ENCODE measurements at regions not wholly inside any gene's neighbourhood (a gene's known extent, or its start where the extent isn't known, plus 50 kb on each side); places are given as distances from the start of the nearest gene placed in this dataset.

GRCh38 chr11:116406042-116406441 is 366.7 kb downstream of the BUD13 start:
- no peak overlapping the region for H3K27ac Mint-ChIP-seq
- H3K36me3 Mint-ChIP-seq (ENCODE audit: low read depth), result no peaks in the 10 kb centered on the region
- intact Hi-C loops (cut with micrococcal nuclease), result no loop called here
- H3K27me3 Mint-ChIP-seq, result peaks cover 6% of the 10 kb centered on the region
- no peaks in the 10 kb centered on the region for H3K9me3 Mint-ChIP-seq
- no peak overlapping the region for H3K4me3 Mint-ChIP-seq
- H3K4me1 Mint-ChIP-seq (ENCODE audit: low read depth), result no peaks in the 10 kb centered on the region

- H3K36me3 Mint-ChIP-seq (ENCODE audit: low read depth), result no peaks in the 10 kb centered on the region
- intact Hi-C loops (cut with micrococcal nuclease), result no loop called here
- no peak overlapping the region for H3K4me3 Mint-ChIP-seq
- H3K27ac Mint-ChIP-seq, result no peak overlapping the region
- H3K4me1 Mint-ChIP-seq (ENCODE audit: low read depth), result no peaks in the 10 kb centered on the region
- H3K9me3 Mint-ChIP-seq, result no peaks in the 10 kb centered on the region
- peaks cover 5% of the 10 kb centered on the region for H3K27me3 Mint-ChIP-seq
Measured at GRCh38 chr11:116404462-116404798, 368.4 kb downstream of the BUD13 start.

DNA sequence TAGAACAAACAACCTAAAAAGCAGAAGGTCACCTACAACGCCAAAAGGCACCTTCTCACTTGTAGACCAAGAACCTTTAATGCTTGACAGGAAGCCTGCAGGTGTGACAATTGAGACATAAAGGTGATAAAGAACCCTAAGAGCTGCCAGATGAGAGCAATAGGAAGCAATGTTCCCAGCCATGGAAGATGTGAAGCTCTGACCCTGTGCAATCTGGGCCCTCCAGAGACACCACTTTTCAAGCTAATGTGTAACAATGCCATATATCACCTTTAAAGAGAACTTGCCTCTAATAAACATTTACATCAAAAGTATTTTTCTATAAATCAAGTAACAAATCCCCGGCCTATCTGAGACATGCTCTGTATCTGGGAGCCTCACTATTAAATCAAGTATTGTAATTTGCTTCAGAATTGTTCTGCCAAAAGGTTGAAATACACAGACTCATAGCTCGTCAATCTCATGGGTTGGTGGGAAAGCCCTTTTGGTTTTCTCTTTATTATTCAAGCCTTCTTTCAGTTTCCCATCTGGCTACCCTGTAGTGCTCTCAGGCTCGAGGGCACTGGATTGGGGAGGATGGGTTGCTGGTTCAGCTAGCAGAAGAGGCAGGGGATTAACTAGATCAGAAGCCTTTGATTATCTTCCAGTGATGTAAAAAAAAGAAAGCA is 368.9 kb downstream of the BUD13 start:
- intact Hi-C loops (cut with micrococcal nuclease), result no loop called here
- Mint-ChIP-seq H3K36me3 (ENCODE audit: low read depth) (no peaks in the 10 kb centered on the region), H3K27ac (no peak overlapping the region), H3K9me3 (no peaks in the 10 kb centered on the region), H3K4me3 (no peak overlapping the region), H3K27me3 (peaks cover 5% of the 10 kb centered on the region), H3K4me1 (ENCODE audit: low read depth) (no peaks in the 10 kb centered on the region)

GRCh38 chr11:116400081-116400480 is 372.7 kb downstream of the BUD13 start:
- H3K27me3 Mint-ChIP-seq, result peaks cover 3% of the 10 kb centered on the region
- no peak overlapping the region for H3K4me3 Mint-ChIP-seq
- no peaks in the 10 kb centered on the region for H3K9me3 Mint-ChIP-seq
- H3K4me1 Mint-ChIP-seq (ENCODE audit: low read depth), result no peaks in the 10 kb centered on the region
- no peak overlapping the region for H3K27ac Mint-ChIP-seq
- intact Hi-C loops (cut with micrococcal nuclease), result no loop called here
- H3K36me3 Mint-ChIP-seq (ENCODE audit: low read depth), result no peaks in the 10 kb centered on the region

DNA sequence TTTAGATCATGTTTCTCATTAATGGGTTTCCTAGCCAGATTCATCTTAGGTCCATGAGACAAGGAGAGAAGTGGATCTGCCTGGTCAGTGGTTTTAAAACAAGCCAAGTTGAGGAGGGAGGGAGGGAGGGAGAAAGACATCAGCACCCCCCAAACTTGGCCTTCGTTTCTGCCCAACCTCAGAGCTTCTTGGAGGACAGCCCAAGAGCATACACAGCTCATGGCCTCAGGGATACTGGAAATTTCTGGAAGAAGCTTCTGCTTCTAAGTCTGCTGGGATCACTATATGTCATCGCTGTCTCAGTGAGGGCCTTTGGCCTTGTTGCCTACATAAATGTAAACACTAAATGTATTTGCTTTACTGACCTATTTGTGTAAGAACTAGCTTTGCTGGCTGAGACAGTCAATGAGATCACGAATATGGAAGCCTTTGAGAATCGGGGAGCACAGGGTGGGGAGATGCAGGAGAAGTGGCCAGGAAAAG is 375.1 kb downstream of the BUD13 start:
- intact Hi-C loops (cut with micrococcal nuclease), result no loop called here
- no peaks in the 10 kb centered on the region for H3K4me1 Mint-ChIP-seq (ENCODE audit: low read depth)
- H3K4me3 Mint-ChIP-seq, result no peak overlapping the region
- H3K36me3 Mint-ChIP-seq (ENCODE audit: low read depth), result no peaks in the 10 kb centered on the region
- no peak overlapping the region for H3K27ac Mint-ChIP-seq
- no peaks in the 10 kb centered on the region for H3K9me3 Mint-ChIP-seq
- H3K27me3 Mint-ChIP-seq, result peaks cover 2% of the 10 kb centered on the region

DNA sequence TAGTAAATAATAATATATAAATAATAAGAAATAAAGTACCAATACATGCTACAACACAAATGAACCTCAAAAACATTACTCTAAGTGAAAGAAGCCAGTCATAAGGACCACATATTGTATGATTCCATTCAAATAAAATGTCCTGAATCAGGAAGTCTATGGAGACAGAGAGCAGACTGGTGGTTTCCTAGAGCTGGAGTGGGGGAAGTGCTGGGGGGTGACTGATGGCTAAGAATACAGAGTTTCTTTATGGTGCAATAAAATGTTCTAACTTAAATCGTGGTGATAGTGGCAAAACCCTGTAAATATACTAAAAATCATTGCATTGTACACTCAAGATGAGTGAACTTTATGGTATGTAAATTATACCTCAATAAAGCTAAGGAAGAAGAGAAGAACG is 376.5 kb downstream of the BUD13 start:
- Mint-ChIP-seq H3K27me3 (peaks cover 2% of the 10 kb centered on the region), H3K9me3 (no peaks in the 10 kb centered on the region), H3K4me3 (no peak overlapping the region), H3K36me3 (ENCODE audit: low read depth) (no peaks in the 10 kb centered on the region), H3K27ac (no peak overlapping the region), H3K4me1 (ENCODE audit: low read depth) (no peaks in the 10 kb centered on the region)
- intact Hi-C loops (cut with micrococcal nuclease), result no loop called here

- intact Hi-C loops (cut with micrococcal nuclease), result no loop called here
- H3K9me3 Mint-ChIP-seq, result no peaks in the 10 kb centered on the region
- H3K27me3 Mint-ChIP-seq, result no peaks in the 10 kb centered on the region
- no peaks in the 10 kb centered on the region for H3K36me3 Mint-ChIP-seq (ENCODE audit: low read depth)
- H3K4me1 Mint-ChIP-seq (ENCODE audit: low read depth), result no peaks in the 10 kb centered on the region
- H3K4me3 Mint-ChIP-seq, result no peak overlapping the region
- H3K27ac Mint-ChIP-seq, result no peak overlapping the region
Measured at GRCh38 chr11:116394022-116394421, 378.8 kb downstream of the BUD13 start.

DNA sequence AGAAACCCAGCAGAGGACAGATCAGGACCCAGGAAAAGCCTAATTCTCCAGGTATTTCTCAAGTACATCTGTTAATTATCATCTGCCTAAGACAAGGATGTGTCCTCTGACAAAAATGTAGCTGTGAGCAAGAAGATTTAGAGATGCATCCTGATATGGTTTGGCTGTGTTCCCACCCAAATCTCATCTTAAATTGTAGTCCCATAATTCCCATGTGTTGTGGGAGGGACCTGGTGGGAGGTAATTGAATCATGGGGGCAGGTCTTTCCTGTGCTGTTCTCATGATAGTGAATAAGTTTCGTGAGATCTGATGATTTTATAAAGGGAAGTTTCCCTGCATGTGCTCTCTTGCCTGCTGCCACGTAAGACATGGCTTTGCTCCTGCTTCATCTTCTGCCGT is 381.8 kb downstream of the BUD13 start:
- intact Hi-C loops (cut with micrococcal nuclease), result no loop called here
- no peaks in the 10 kb centered on the region for H3K36me3 Mint-ChIP-seq (ENCODE audit: low read depth)

GRCh38 chr11:116388146-116388545 is 384.6 kb downstream of the BUD13 start:
- intact Hi-C loops (cut with micrococcal nuclease), result no loop called here
- Mint-ChIP-seq H3K9me3 (no peaks in the 10 kb centered on the region), H3K27ac (no peak overlapping the region), H3K4me1 (ENCODE audit: low read depth) (no peaks in the 10 kb centered on the region), H3K36me3 (ENCODE audit: low read depth) (no peaks in the 10 kb centered on the region), H3K4me3 (no peak overlapping the region), H3K27me3 (peaks cover 2% of the 10 kb centered on the region)

More for the DNA sequence above, 381.8 kb downstream of the BUD13 start:
- Mint-ChIP-seq H3K4me1 (ENCODE audit: low read depth) (no peaks in the 10 kb centered on the region), H3K27ac (no peak overlapping the region), H3K27me3 (peaks cover 2% of the 10 kb centered on the region), H3K9me3 (no peaks in the 10 kb centered on the region), H3K4me3 (no peak overlapping the region)

DNA sequence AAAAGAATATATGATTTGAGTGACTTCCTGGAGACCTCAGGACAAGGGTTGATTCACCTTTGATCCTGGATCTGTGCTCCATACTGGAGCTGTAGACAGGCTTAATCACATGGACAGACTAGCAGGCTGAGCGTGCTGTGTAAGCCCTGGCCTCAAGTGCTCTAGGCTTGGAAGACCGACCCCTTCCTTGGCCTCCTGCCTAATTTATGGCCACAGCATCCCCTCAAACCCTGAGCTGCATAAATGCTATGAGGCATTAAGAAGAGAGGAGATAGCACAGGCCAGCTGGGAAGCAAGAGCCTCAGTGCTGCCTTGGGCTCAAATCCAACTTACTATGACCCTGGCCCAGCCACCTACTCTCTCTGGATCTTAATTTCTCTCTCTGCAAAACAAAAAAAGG is 385.1 kb downstream of the BUD13 start:
- Mint-ChIP-seq H3K36me3 (ENCODE audit: low read depth) (no peaks in the 10 kb centered on the region), H3K4me1 (ENCODE audit: low read depth) (no peaks in the 10 kb centered on the region), H3K27me3 (peaks cover 2% of the 10 kb centered on the region), H3K4me3 (no peak overlapping the region), H3K9me3 (no peaks in the 10 kb centered on the region), H3K27ac (no peak overlapping the region)
- intact Hi-C loops (cut with micrococcal nuclease), result no loop called here

- H3K9me3 Mint-ChIP-seq, result no peaks in the 10 kb centered on the region
- H3K27ac Mint-ChIP-seq, result no peak overlapping the region
- no peak overlapping the region for H3K4me3 Mint-ChIP-seq
- intact Hi-C loops (cut with micrococcal nuclease), result no loop called here
- no peaks in the 10 kb centered on the region for H3K36me3 Mint-ChIP-seq (ENCODE audit: low read depth)
- no peaks in the 10 kb centered on the region for H3K4me1 Mint-ChIP-seq (ENCODE audit: low read depth)
- peaks cover 2% of the 10 kb centered on the region for H3K27me3 Mint-ChIP-seq
Measured at GRCh38 chr11:116386118-116386699, 386.6 kb downstream of the BUD13 start.

GRCh38 chr11:116384876-116385275 is 387.9 kb downstream of the BUD13 start:
- no peak overlapping the region for H3K27ac Mint-ChIP-seq
- no peaks in the 10 kb centered on the region for H3K9me3 Mint-ChIP-seq
- no peaks in the 10 kb centered on the region for H3K36me3 Mint-ChIP-seq (ENCODE audit: low read depth)
- no peaks in the 10 kb centered on the region for H3K4me1 Mint-ChIP-seq (ENCODE audit: low read depth)
- peaks cover 2% of the 10 kb centered on the region for H3K27me3 Mint-ChIP-seq
- H3K4me3 Mint-ChIP-seq, result no peak overlapping the region
- intact Hi-C loops (cut with micrococcal nuclease), result no loop called here

- intact Hi-C loops (cut with micrococcal nuclease), result no loop called here
- Mint-ChIP-seq H3K4me1 (ENCODE audit: low read depth) (no peaks in the 10 kb centered on the region), H3K27me3 (peaks cover 2% of the 10 kb centered on the region), H3K9me3 (no peaks in the 10 kb centered on the region), H3K4me3 (no peak overlapping the region), H3K36me3 (ENCODE audit: low read depth) (no peaks in the 10 kb centered on the region), H3K27ac (no peak overlapping the region)
Measured at GRCh38 chr11:116384407-116384806, 388.4 kb downstream of the BUD13 start.

DNA sequence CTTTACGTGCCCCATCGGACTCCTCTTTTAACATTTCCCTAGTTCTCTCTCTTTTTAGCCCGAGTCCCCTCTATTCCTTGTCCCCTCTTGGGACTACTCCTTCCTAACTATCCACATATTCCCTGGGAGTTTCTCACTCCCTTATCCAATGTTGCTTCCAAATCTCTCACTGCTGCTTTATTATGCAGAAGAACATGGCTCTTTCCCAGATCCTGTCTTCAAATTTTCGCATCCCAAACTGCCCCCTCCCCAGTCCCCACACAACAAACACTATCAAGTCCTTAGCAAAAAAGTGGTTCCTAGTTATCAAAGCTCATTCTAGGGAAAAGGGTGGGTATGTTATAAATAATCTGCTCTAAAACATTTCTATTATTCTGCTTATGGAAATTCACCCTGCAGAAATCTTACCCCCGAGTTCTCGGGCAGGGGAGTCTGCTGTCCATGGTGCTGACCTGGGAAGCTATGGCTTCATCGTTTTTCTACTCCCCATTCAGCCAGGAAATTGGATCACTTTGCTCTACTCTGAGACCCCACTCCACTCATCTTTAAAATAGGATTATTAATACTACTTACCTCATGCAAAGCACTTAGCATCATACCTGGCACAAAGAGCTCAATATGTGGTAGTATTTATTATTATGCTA is 393.5 kb downstream of the BUD13 start:
- H3K36me3 Mint-ChIP-seq (ENCODE audit: low read depth), result no peaks in the 10 kb centered on the region
- intact Hi-C loops (cut with micrococcal nuclease), result no loop called here
- no peak overlapping the region for H3K27ac Mint-ChIP-seq
- no peaks in the 10 kb centered on the region for H3K4me1 Mint-ChIP-seq (ENCODE audit: low read depth)
- no peaks in the 10 kb centered on the region for H3K27me3 Mint-ChIP-seq
- H3K9me3 Mint-ChIP-seq, result no peaks in the 10 kb centered on the region
- H3K4me3 Mint-ChIP-seq, result no peak overlapping the region
